HPDE6-E6E7 (cell line): ENCODE measurements at regions not wholly inside any gene's neighbourhood (a gene's known extent, or its start where the extent isn't known, plus 50 kb on each side); places are given as distances from the start of the nearest gene placed in this dataset.
"Not testable (repeated sequence)": the region's sequence is repeated elsewhere in the genome, so short reads cannot be mapped to it uniquely, and the experiment has no call there.

Experiments used
- DNase-seq: peaks from one replicate; pipeline ENCODE4 v3.0.0; 2011; ENCODE audit warnings: missing footprints; ENCODE audit errors: extremely low spot score

- DNase-seq = no peak
Measured at GRCh38 chr11:16536513-16536912, 180.2 kb upstream of the SOX6 start.

- no peak for DNase-seq
Measured at GRCh38 chr11:16528639-16529038, 172.3 kb upstream of the SOX6 start.

- no peak for DNase-seq
Measured at GRCh38 chr11:16527525-16528246, 171.3 kb upstream of the SOX6 start.

GRCh38 chr11:16526947-16527346, 170.6 kb upstream of the SOX6 start:
- DNase-seq = no peak

- DNase-seq = not testable (repeated sequence)
Measured at GRCh38 chr11:16520713-16521112, 164.4 kb upstream of the SOX6 start.

- no peak for DNase-seq
Measured at GRCh38 chr11:16512899-16513241, 156.5 kb upstream of the SOX6 start.

GRCh38 chr11:16512198-16512898, 156.0 kb upstream of the SOX6 start:
- no peak for DNase-seq

GRCh38 chr11:16511116-16512114, 155.1 kb upstream of the SOX6 start:
- peak; percentile 31 for DNase-seq

- DNase-seq = no peak
Measured at GRCh38 chr11:16505481-16505880, 149.1 kb upstream of the SOX6 start.

- not testable (repeated sequence) for DNase-seq
Measured at GRCh38 chr11:16503891-16504290, 147.5 kb upstream of the SOX6 start.

GRCh38 chr11:16494918-16495691, 138.8 kb upstream of the SOX6 start:
- DNase-seq = no peak

GRCh38 chr11:16484434-16484833, 128.1 kb upstream of the SOX6 start:
- no peak for DNase-seq

GRCh38 chr11:16474659-16475058, 118.3 kb upstream of the SOX6 start:
- no peak for DNase-seq

- DNase-seq = no peak
Measured at GRCh38 chr11:16469968-16470367, 113.6 kb upstream of the SOX6 start.

GRCh38 chr11:16468735-16469453, 112.5 kb upstream of the SOX6 start:
- DNase-seq = no peak

GRCh38 chr11:16460508-16460907, 104.2 kb upstream of the SOX6 start:
- no peak for DNase-seq

GRCh38 chr11:16456366-16456765, 100.0 kb upstream of the SOX6 start:
- no peak for DNase-seq

- no peak for DNase-seq
Measured at GRCh38 chr11:16454289-16454863, 98.0 kb upstream of the SOX6 start.

- no peak for DNase-seq
Measured at GRCh38 chr11:16448123-16448717, 91.9 kb upstream of the SOX6 start.

- DNase-seq = no peak
Measured at GRCh38 chr11:16441461-16441860, 85.1 kb upstream of the SOX6 start.
